NCI-H526 (cell line): ENCODE measurements at regions not wholly inside any gene's neighbourhood (a gene's known extent, or its start where the extent isn't known, plus 50 kb on each side); places are given as distances from the start of the nearest gene placed in this dataset.
"Not testable (repeated sequence)": the region's sequence is repeated elsewhere in the genome, so short reads cannot be mapped to it uniquely, and the experiment has no call there.

ENCODE experiments used
- DNase-seq, 2 experiments: peaks; one replicate each; lab custom pipeline; 2025; lab: John Stamatoyannopoulos, UW

- no peak for DNase-seq
These were observed 151.6 kb downstream of the SLITRK1 start for GRCh38 chr13:83730674-83731073.

- DNase-seq: no peak
These were observed 159.8 kb downstream of the SLITRK1 start for GRCh38 chr13:83722443-83722842.

- no peak for DNase-seq
These were observed 166.2 kb downstream of the SLITRK1 start for GRCh38 chr13:83716121-83716520.

- DNase-seq: no peak
These were observed 168.0 kb downstream of the SLITRK1 start for GRCh38 chr13:83714236-83714635.

- no peak for DNase-seq
These were observed 172.2 kb downstream of the SLITRK1 start for GRCh38 chr13:83710133-83710515.

- DNase-seq: no peak
These were observed 172.7 kb downstream of the SLITRK1 start for GRCh38 chr13:83709426-83710132.

GRCh38 chr13:83702021-83702420, 180.3 kb downstream of the SLITRK1 start:
- DNase-seq: no peak

- no peak for DNase-seq
These were observed 189.5 kb downstream of the SLITRK1 start for GRCh38 chr13:83692800-83693199.

- no peak for DNase-seq
These were observed 190.3 kb downstream of the SLITRK1 start for GRCh38 chr13:83691966-83692365.

- DNase-seq: no peak
These were observed 200.7 kb downstream of the SLITRK1 start for GRCh38 chr13:83681547-83681946.

GRCh38 chr13:83677985-83678384, 204.3 kb downstream of the SLITRK1 start:
- no peak for DNase-seq

GRCh38 chr13:83672612-83673011, 209.7 kb downstream of the SLITRK1 start:
- no peak for DNase-seq

- no peak for DNase-seq
These were observed 214.7 kb downstream of the SLITRK1 start for GRCh38 chr13:83667606-83668005.

- DNase-seq: no peak
These were observed 216.1 kb downstream of the SLITRK1 start for GRCh38 chr13:83666141-83666540.

GRCh38 chr13:83657281-83657680, 225.0 kb downstream of the SLITRK1 start:
- no peak for DNase-seq

- DNase-seq: not testable (repeated sequence)
These were observed 239.7 kb downstream of the SLITRK1 start for GRCh38 chr13:83642617-83643016.

GRCh38 chr13:83634601-83635000, 247.7 kb downstream of the SLITRK1 start:
- no peak for DNase-seq

GRCh38 chr13:83633746-83634145, 248.5 kb downstream of the SLITRK1 start:
- DNase-seq: no peak

- DNase-seq: no peak
These were observed 259.9 kb downstream of the SLITRK1 start for GRCh38 chr13:83622422-83622784.

- DNase-seq: no peak
These were observed 260.4 kb downstream of the SLITRK1 start for GRCh38 chr13:83621765-83622421.

GRCh38 chr13:83620530-83621220, 261.6 kb downstream of the SLITRK1 start:
- DNase-seq: no peak

GRCh38 chr13:83618966-83619365, 263.3 kb downstream of the SLITRK1 start:
- DNase-seq: no peak

GRCh38 chr13:83613524-83613923, 268.8 kb downstream of the SLITRK1 start:
- no peak for DNase-seq
